ENCODE measurements at regions not wholly inside any gene's neighbourhood (a gene's known extent, or its start where the extent isn't known, plus 50 kb on each side); places are given as distances from the start of the nearest gene placed in this dataset.
A peak's percentile ranks its signal among the peaks of the same experiment; 100 is the strongest.
"Not testable (repeated sequence)": the region's sequence is repeated elsewhere in the genome, so short reads cannot be mapped to it uniquely, and the experiment has no call there.

DNA sequence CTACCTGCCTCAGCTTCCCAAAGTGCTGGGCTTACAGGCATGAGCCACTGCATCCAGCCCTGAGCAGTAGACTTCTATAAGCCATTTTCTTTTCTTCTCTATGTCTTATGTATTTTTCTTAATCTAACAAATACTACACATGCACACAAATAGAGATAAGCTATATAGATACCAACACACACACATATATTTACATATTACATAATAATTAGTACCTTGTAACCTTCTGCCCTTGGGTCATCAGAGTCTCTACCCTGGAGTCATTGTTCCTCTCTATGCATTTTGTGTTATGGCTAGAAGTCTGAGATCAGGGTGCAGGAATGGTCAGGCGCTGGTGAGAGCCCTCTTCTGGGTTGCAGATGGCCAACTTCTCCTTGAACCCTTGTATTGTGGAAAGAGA, 154.0 kb upstream of the PTPRG start:
- H4K20me1 ChIP-seq (ENCODE audit: insufficient read depth, low read length), result no peaks in the 10 kb centered on the region
- no peak overlapping the region for H3K4me2 ChIP-seq (ENCODE audit: low read depth, low read length)
- H3K27ac ChIP-seq (ENCODE audit: extremely low read length, insufficient read depth, low read length), result no peak overlapping the region
- H2AFZ ChIP-seq (ENCODE audit: low read length), result no peak overlapping the region
- H3K36me3 ChIP-seq (replicated peaks in 1 of 2; ENCODE audit: control insufficient read depth in 1 of 2, insufficient read depth in 2 of 2, low read length in 2 of 2), result no peaks in the 10 kb centered on the region
- in situ Hi-C loops (cut with HindIII; ENCODE audit: extremely low pct_ligation_motif_present, low pct_unique_long_range_greater_than_20kb), result no loop called here
- no peaks in the 10 kb centered on the region for H3K9me3 ChIP-seq (ENCODE audit: low read length)
- CTCF ChIA-PET (ENCODE audit: low intra/inter-chr PET ratio, low total read pairs), result no interaction called here
- no peaks in the 10 kb centered on the region for H3K4me1 ChIP-seq (ENCODE audit: insufficient read depth, low read length)
- 22% methylated on average over 1 of the region's 1 CpG for WGBS (ENCODE audit: low lambda C conversion rate)
- POLR2A ChIA-PET, result no interaction called here
- no peaks in the 10 kb centered on the region for H3K79me2 ChIP-seq (ENCODE audit: insufficient read depth, low read length)
- no peak overlapping the region for H3K4me3 ChIP-seq (replicated peaks in 1 of 3; ENCODE audit: insufficient read depth in 1 of 3, low read depth in 2 of 3, low read length in 3 of 3)
- no peaks in the 10 kb centered on the region for H3K27me3 ChIP-seq (ENCODE audit: control insufficient read depth in 1 of 2, insufficient read depth in 2 of 2, low read length in 2 of 2)
- TF ChIP-seq CEBPB (IDR thresholded peaks at IDR 0.05; ENCODE audit: borderline replicate concordance, low read depth, low read length), result peak; percentile 56; the same call in 1 of the 2 replicates
- TF ChIP-seq, protein P1, sequence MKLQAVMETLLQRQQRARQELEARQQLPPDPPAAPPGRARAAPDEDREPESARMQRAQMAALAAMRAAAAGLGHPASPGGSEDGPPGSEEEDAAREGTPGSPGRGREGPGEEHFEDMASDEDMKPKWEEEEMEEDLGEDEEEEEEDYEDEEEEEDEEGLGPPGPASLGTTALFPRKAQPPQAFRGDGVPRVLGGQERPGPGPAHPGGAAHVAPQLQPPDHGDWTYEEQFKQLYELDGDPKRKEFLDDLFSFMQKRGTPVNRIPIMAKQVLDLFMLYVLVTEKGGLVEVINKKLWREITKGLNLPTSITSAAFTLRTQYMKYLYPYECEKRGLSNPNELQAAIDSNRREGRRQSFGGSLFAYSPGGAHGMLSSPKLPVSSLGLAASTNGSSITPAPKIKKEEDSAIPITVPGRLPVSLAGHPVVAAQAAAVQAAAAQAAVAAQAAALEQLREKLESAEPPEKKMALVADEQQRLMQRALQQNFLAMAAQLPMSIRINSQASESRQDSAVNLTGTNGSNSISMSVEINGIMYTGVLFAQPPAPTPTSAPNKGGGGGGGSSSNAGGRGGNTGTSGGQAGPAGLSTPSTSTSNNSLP (IDR thresholded peaks at IDR 0.05; ENCODE audit: low read depth, low read length), result no peak
- H3K9ac ChIP-seq (ENCODE audit: insufficient read depth, low read depth, low read length), result no peak overlapping the region
- no peak for DNase-seq (ENCODE audit: low spot score)
- no peak for ATAC-seq
- intact Hi-C loops (cut with micrococcal nuclease; ENCODE audit: unreplicated experiment), result no loop called here
- FAIRE-seq, result no peak
- no TSS peak for BruUV-seq (replicated peaks)

DNA sequence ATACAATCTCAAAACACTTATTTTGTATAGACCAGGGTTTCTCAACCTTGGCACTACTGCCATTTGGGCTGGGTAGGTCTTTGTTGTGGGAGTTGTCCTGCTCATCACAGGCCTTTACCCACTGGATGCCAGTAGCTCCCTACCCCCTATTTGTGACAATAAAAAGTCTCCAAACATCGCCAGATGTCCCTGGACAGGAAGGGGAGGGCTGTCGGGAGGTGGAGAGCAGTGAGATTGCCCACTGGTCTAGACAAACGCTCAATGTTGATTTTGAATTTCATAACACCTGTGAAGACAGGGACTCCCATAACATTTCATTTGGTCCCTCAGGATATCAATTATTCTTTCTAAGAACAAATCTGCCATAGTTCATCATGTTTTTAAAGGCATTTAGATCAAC, 151.7 kb upstream of the PTPRG start:
- 16% methylated on average over 3 of the region's 3 CpGs for WGBS (ENCODE audit: low lambda C conversion rate)

DNA sequence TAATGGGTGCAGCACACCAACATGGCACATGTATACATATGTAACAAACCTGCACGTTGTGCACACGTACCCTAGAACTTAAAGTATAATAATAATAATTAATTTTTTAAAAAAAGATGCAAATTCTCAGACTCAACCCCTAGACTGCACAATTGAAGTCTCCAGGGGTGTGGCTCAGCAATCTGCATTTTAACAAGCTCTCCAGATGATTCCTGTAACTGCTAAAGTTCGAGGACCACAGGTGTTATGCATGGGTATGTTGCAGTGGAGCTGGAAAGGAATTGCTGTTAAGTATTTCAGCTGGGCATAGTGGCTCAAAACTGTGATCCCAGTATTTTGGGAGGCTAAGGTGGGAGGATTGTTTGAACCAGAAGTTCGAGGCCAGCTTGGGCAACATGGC, 151.0 kb upstream of the PTPRG start:
- H3K27ac ChIP-seq (ENCODE audit: extremely low read length, insufficient read depth, low read length); H3K4me3 ChIP-seq (replicated peaks in 1 of 3; ENCODE audit: insufficient read depth in 1 of 3, low read depth in 2 of 3, low read length in 3 of 3); H4K20me1 ChIP-seq (ENCODE audit: insufficient read depth, low read length); H3K27me3 ChIP-seq (ENCODE audit: control insufficient read depth in 1 of 2, insufficient read depth in 2 of 2, low read length in 2 of 2); H3K9ac ChIP-seq (ENCODE audit: insufficient read depth, low read depth, low read length); DNase-seq (ENCODE audit: low spot score); H3K36me3 ChIP-seq (replicated peaks in 1 of 2; ENCODE audit: control insufficient read depth in 1 of 2, insufficient read depth in 2 of 2, low read length in 2 of 2); H2AFZ ChIP-seq (ENCODE audit: low read length); BruUV-seq (replicated peaks); ATAC-seq; H3K4me1 ChIP-seq (ENCODE audit: insufficient read depth, low read length); H3K9me3 ChIP-seq (ENCODE audit: low read length); POLR2A ChIA-PET; in situ Hi-C loops (cut with HindIII; ENCODE audit: extremely low pct_ligation_motif_present, low pct_unique_long_range_greater_than_20kb); CTCF ChIA-PET (ENCODE audit: low intra/inter-chr PET ratio, low total read pairs); FAIRE-seq; H3K4me2 ChIP-seq (ENCODE audit: low read depth, low read length); intact Hi-C loops (cut with micrococcal nuclease; ENCODE audit: unreplicated experiment); H3K79me2 ChIP-seq (ENCODE audit: insufficient read depth, low read length): not testable (repeated sequence)
- WGBS (ENCODE audit: low lambda C conversion rate), result 1% methylated on average over 4 of the region's 4 CpGs

More for the DNA sequence above, 151.7 kb upstream of the PTPRG start:
- Histone ChIP-seq H4K20me1 (ENCODE audit: insufficient read depth, low read length) (no peaks in the 10 kb centered on the region), H3K9me3 (ENCODE audit: low read length) (no peaks in the 10 kb centered on the region), H3K4me3 (replicated peaks in 1 of 3; ENCODE audit: insufficient read depth in 1 of 3, low read depth in 2 of 3, low read length in 3 of 3) (no peak overlapping the region), H3K4me1 (ENCODE audit: insufficient read depth, low read length) (no peaks in the 10 kb centered on the region), H3K9ac (ENCODE audit: insufficient read depth, low read depth, low read length) (no peak overlapping the region), H3K27ac (ENCODE audit: extremely low read length, insufficient read depth, low read length) (no peak overlapping the region), H3K4me2 (ENCODE audit: low read depth, low read length) (no peak overlapping the region), H3K27me3 (ENCODE audit: control insufficient read depth in 1 of 2, insufficient read depth in 2 of 2, low read length in 2 of 2) (no peaks in the 10 kb centered on the region), H3K36me3 (replicated peaks in 1 of 2; ENCODE audit: control insufficient read depth in 1 of 2, insufficient read depth in 2 of 2, low read length in 2 of 2) (no peaks in the 10 kb centered on the region), H3K79me2 (ENCODE audit: insufficient read depth, low read length) (no peaks in the 10 kb centered on the region), H2AFZ (ENCODE audit: low read length) (no peak overlapping the region)
- ChIA-PET CTCF (ENCODE audit: low intra/inter-chr PET ratio, low total read pairs) (no interaction called here), POLR2A (no interaction called here)
- no peak for FAIRE-seq
- BruUV-seq (replicated peaks), result no TSS peak
- in situ Hi-C loops (cut with HindIII; ENCODE audit: extremely low pct_ligation_motif_present, low pct_unique_long_range_greater_than_20kb) (no loop called here), intact Hi-C loops (cut with micrococcal nuclease; ENCODE audit: unreplicated experiment) (no loop called here)
- no peak for TF ChIP-seq ATAD3A (CRISPR knock-in tag; IDR thresholded peaks at IDR 0.05)
- no peak for ATAC-seq
- DNase-seq (ENCODE audit: low spot score), result no peak
